ENCODE measurements at regions not wholly inside any gene's neighbourhood (a gene's known extent, or its start where the extent isn't known, plus 50 kb on each side); places are given as distances from the start of the nearest gene placed in this dataset.

DNA sequence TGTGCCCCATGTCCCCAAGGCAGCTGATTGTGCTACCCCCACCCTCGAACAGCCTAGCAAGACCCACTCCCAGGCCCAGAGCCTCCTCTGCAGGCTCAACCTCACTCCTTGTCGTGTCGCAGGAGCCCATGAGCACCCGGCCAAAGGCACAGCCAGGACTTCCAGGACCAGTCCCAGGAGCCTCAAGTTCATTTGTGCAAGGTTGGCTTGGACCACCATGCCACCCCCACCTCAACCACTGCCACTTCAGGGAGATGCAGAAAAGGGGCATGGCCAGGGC, 54.4 kb upstream of the KRTAP11-1 start:
- 91% methylated on average over 4 of the region's 4 CpGs for WGBS
- H3K4me3 ChIP-seq (ENCODE audit: low read depth, low read length), result no peak overlapping the region
- no peak overlapping the region for H3K27ac ChIP-seq (ENCODE audit: low read depth)
- no peaks in the 10 kb centered on the region for H3K36me3 ChIP-seq (ENCODE audit: insufficient read depth)
- no peak for DNase-seq (ENCODE audit: extremely low spot score)
- H3K4me1 ChIP-seq (ENCODE audit: insufficient read depth), result no peaks in the 10 kb centered on the region

DNA sequence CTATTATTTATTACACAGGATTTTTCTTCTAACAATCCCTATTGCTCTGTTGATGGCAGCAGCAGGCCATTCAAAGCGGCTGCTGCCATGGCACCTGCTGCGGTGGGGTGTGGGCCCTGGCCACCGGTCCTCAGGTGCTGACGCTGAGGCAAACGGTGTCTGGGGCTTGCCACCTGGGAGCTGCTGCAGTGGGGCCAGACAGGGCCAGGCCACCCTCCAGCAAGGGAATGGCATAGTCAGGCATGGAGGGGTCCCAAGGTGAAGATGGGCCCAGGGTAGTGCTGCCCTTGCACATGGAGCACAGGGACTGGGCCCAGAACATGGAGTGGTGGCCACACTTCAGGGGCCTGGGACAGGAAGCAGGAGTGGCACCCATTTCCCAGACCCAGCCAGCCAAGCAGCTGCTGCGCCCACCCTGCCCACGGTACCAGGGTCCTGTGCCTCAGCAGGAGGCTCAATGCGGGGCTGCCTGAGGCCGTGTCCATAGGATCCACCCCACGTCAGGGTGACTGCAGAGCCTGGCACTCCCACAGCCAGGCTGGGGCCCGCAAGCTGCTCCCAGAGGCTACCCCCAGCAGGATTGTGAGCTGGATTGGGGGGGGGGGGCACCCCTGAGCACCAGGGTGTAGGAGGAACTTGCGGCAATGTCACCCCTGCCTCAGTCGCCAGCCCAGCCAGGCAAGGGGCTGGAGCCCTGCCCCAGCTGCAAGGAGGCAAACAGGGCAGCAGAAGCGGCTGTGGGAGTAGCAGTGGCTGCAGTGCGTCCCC, 53.9 kb upstream of the KRTAP11-1 start:
- Histone ChIP-seq H3K36me3 (ENCODE audit: insufficient read depth) (no peaks in the 10 kb centered on the region), H3K4me3 (ENCODE audit: low read depth, low read length) (no peak overlapping the region), H3K4me1 (ENCODE audit: insufficient read depth) (no peaks in the 10 kb centered on the region), H3K27ac (ENCODE audit: low read depth) (no peak overlapping the region)
- no peak for DNase-seq (ENCODE audit: extremely low spot score)
- 97% methylated on average over 15 of the region's 15 CpGs for WGBS

DNA sequence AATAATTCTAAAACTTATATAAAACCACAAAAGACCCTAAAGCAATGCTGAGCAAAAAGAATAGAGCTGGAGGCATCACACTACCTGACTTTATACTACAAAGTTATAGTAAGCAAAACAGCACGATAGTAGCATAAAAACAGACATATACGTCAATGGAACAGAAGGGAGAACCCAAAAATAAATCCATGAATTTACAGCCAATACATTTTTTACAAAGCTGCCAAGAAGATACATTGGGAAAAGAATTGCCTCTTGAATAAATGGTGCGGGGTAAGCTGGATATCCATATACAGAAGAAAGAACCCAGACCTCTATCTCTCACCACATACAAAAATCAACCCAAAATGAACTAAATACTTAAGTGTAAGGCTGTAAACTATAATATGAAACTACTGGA, 51.3 kb upstream of the KRTAP11-1 start:
- H3K36me3 ChIP-seq (ENCODE audit: insufficient read depth), result no peaks in the 10 kb centered on the region
- H3K4me1 ChIP-seq (ENCODE audit: insufficient read depth), result no peaks in the 10 kb centered on the region
- no peak overlapping the region for H3K27ac ChIP-seq (ENCODE audit: low read depth)
- no peak for DNase-seq (ENCODE audit: extremely low spot score)
- no peak overlapping the region for H3K4me3 ChIP-seq (ENCODE audit: low read depth, low read length)
- 94% methylated on average over 3 of the region's 3 CpGs for WGBS
